Mucosa of descending colon (tissue), 3 donors: ENCODE measurements at regions not wholly inside any gene's neighbourhood (a gene's known extent, or its start where the extent isn't known, plus 50 kb on each side); places are given as distances from the start of the nearest gene placed in this dataset.

Experiments
- ATAC-seq: fragments of 200-7000 bp; cut with Tn5 transposase; one replicate; pipeline ENCODE4 v1.9.1; 2020; ENCODE audit warnings: mild to moderate bottlenecking, moderate library complexity
- DNase-seq, 3 donors: peaks; one replicate each; pipeline ENCODE4 v3.0.0-alpha.2; 2020
- H3K36me3 ChIP-seq: fragments of 200-600 bp; one replicate; pipeline ENCODE4 v1.8.0; 2021; ENCODE audit warnings: low read depth, mild to moderate bottlenecking
- H3K4me1 ChIP-seq: fragments of 200-600 bp; one replicate; pipeline ENCODE4 v1.8.0; 2021; ENCODE audit warnings: low read depth, mild to moderate bottlenecking
- H3K4me3 ChIP-seq: fragments of 200-600 bp; one replicate; pipeline ENCODE4 v1.8.0; 2021; ENCODE audit warnings: mild to moderate bottlenecking
- H3K9me3 ChIP-seq: fragments of 200-600 bp; one replicate; pipeline ENCODE4 v1.8.0; 2021; ENCODE audit warnings: mild to moderate bottlenecking
- intact Hi-C, 2 donors: fragments of 100-400 bp; cut with DNase I in 1 of 2; cut with micrococcal nuclease in 1 of 2; formaldehyde crosslinking; loops; one replicate each; pipeline versions ENCODE4 v1.11.0 to v1.11.1; 2022; cut with DNase I, micrococcal nuclease
- TF ChIP-seq, protein P1 (sequence below): fragments of 200-600 bp; IDR thresholded peaks from one replicate; pipeline ENCODE4 v1.8.0; 2022; ENCODE audit warnings: antibody characterized with exemption, mild to moderate bottlenecking
- donor health status: DM: no; HTN: no; CAD: no; lungs with moderate emphysema.
- donor health status: DM: no; HTN: no; CAD: no.
- donor health status: DM: no; HTN: yes; CAD: no.

GRCh38 chr11:103530257-103530656 is 421.0 kb downstream of the DYNC2H1 start:
- TF ChIP-seq, protein P1, sequence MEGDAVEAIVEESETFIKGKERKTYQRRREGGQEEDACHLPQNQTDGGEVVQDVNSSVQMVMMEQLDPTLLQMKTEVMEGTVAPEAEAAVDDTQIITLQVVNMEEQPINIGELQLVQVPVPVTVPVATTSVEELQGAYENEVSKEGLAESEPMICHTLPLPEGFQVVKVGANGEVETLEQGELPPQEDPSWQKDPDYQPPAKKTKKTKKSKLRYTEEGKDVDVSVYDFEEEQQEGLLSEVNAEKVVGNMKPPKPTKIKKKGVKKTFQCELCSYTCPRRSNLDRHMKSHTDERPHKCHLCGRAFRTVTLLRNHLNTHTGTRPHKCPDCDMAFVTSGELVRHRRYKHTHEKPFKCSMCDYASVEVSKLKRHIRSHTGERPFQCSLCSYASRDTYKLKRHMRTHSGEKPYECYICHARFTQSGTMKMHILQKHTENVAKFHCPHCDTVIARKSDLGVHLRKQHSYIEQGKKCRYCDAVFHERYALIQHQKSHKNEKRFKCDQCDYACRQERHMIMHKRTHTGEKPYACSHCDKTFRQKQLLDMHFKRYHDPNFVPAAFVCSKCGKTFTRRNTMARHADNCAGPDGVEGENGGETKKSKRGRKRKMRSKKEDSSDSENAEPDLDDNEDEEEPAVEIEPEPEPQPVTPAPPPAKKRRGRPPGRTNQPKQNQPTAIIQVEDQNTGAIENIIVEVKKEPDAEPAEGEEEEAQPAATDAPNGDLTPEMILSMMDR: no peak
- H3K9me3 ChIP-seq: no peaks in the 10 kb centered on the region
- DNase-seq: no peak
- no peak for ATAC-seq
- no peak overlapping the region for H3K4me3 ChIP-seq
- H3K36me3 ChIP-seq: no peaks in the 10 kb centered on the region
- no peaks in the 10 kb centered on the region for H3K4me1 ChIP-seq
- intact Hi-C loops: no loop called here

DNA sequence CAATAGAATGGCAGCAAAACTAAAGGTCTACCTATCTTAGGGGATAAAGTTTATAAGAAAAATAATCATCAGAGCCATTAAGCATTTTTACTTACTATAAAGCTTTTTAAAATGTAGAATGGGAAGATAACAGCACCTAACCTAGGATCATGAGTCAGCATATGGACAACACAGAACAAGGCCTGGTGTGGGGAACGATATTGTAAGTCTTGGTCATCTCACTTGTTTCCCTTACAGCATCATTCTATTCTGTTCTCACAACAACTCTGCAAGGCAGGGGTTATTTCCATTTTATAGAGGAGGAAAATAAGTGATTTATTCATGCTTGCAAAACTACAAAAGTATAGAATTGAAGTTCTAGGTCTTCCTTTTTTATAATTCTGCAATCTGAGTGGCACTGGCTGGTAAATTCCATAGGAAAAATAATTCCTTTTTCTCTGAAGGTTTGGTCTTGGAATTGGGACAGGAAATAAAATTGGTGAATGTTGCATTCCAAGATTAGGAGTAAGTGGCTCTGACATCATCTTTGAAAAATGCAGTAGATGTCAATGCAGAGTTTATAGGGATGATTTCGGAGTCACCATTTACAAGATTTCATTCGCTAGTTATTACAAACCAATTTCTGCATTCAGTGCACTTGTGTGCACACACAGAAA is 423.0 kb downstream of the DYNC2H1 start:
- DNase-seq (no peak), ATAC-seq (no peak)
- intact Hi-C loops: no loop called here
- no peaks in the 10 kb centered on the region for H3K9me3 ChIP-seq
- TF ChIP-seq, protein P1: no peak
- H3K36me3 ChIP-seq: no peaks in the 10 kb centered on the region
- no peak overlapping the region for H3K4me3 ChIP-seq
- H3K4me1 ChIP-seq: no peaks in the 10 kb centered on the region

DNA sequence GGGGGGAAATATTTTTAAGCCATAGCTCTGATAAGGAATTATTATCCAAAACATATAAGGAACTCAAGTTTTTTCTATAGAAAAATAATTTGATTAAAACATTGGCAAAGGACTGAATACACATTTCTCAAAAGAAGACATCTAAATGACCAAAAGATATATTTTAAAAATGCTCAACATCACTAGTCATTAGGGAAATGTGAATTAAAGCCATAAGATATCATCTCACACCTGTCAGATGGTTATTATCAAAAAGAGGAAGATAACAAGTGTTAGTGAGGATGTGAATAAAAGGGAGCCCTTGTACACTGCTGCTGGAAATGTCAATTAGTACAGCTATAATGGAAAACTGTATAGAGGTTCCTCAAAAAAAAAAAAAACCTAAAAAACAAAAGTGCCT is 425.0 kb downstream of the DYNC2H1 start:
- no peaks in the 10 kb centered on the region for H3K9me3 ChIP-seq
- H3K36me3 ChIP-seq: no peaks in the 10 kb centered on the region
- DNase-seq (no peak), ATAC-seq (no peak)
- TF ChIP-seq, protein P1: no peak
- intact Hi-C loops: no loop called here
- H3K4me1 ChIP-seq: no peaks in the 10 kb centered on the region
- no peak overlapping the region for H3K4me3 ChIP-seq

- Histone ChIP-seq H3K9me3 (no peaks in the 10 kb centered on the region), H3K4me3 (no peak overlapping the region), H3K36me3 (no peaks in the 10 kb centered on the region), H3K4me1 (no peaks in the 10 kb centered on the region)
- ATAC-seq: no peak
- TF ChIP-seq, protein P1: no peak
- DNase-seq: no peak
- intact Hi-C loops: no loop called here
These were observed 425.7 kb downstream of the DYNC2H1 start for GRCh38 chr11:103534959-103535358.

- peaks cover 5% of the 10 kb centered on the region for H3K9me3 ChIP-seq
- no peak overlapping the region for H3K4me3 ChIP-seq
- DNase-seq (no peak), ATAC-seq (no peak)
- intact Hi-C loops: no loop called here
- TF ChIP-seq, protein P1: no peak
- H3K4me1 ChIP-seq: no peaks in the 10 kb centered on the region
- no peaks in the 10 kb centered on the region for H3K36me3 ChIP-seq
These were observed 427.1 kb downstream of the DYNC2H1 start for GRCh38 chr11:103536335-103536722.
